Cardiac fibroblast (primary cell): ENCODE measurements at regions not wholly inside any gene's neighbourhood (a gene's known extent, or its start where the extent isn't known, plus 50 kb on each side); places are given as distances from the start of the nearest gene placed in this dataset.

Experiments used
- DNase-seq, 2 donors: peaks; one replicate each; pipeline versions ENCODE4 v3.0.0 to v3.0.0-alpha.2; 2010; ENCODE audit warnings: low read depth in 2 of 2
- H3K4me3 ChIP-seq, 2 donors: replicated peaks in 1 of 2; 1 replicate in 1 of 2; 2 replicates in 1 of 2; pipeline ENCODE4 v1.5.1; 2011; ENCODE audit warnings: low read depth in 2 of 2, low read length in 2 of 2, mild to moderate bottlenecking in 2 of 2, moderate library complexity in 1 of 2
- TF ChIP-seq, protein P1 (sequence below): IDR thresholded peaks from one replicate; pipeline ENCODE4 v1.5.1; 2011; ENCODE audit warnings: low read depth, mild to moderate bottlenecking, low read length, inconsistent platforms

- no peak overlapping the region for H3K4me3 ChIP-seq
- DNase-seq, result no peak
- TF ChIP-seq, protein P1, sequence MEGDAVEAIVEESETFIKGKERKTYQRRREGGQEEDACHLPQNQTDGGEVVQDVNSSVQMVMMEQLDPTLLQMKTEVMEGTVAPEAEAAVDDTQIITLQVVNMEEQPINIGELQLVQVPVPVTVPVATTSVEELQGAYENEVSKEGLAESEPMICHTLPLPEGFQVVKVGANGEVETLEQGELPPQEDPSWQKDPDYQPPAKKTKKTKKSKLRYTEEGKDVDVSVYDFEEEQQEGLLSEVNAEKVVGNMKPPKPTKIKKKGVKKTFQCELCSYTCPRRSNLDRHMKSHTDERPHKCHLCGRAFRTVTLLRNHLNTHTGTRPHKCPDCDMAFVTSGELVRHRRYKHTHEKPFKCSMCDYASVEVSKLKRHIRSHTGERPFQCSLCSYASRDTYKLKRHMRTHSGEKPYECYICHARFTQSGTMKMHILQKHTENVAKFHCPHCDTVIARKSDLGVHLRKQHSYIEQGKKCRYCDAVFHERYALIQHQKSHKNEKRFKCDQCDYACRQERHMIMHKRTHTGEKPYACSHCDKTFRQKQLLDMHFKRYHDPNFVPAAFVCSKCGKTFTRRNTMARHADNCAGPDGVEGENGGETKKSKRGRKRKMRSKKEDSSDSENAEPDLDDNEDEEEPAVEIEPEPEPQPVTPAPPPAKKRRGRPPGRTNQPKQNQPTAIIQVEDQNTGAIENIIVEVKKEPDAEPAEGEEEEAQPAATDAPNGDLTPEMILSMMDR, result no peak
These were observed 77.8 kb upstream of the TAMM41 start for GRCh38 chr3:11924518-11924917.

- DNase-seq, result no peak
- TF ChIP-seq, protein P1, result no peak
- H3K4me3 ChIP-seq, result no peak overlapping the region
These were observed 75.8 kb upstream of the SYN2 start for GRCh38 chr3:11928381-11928780.

GRCh38 chr3:11929531-11929930 lies 74.7 kb upstream of the SYN2 start:
- DNase-seq, result no peak
- H3K4me3 ChIP-seq, result no peak overlapping the region
- TF ChIP-seq, protein P1, result no peak

DNA sequence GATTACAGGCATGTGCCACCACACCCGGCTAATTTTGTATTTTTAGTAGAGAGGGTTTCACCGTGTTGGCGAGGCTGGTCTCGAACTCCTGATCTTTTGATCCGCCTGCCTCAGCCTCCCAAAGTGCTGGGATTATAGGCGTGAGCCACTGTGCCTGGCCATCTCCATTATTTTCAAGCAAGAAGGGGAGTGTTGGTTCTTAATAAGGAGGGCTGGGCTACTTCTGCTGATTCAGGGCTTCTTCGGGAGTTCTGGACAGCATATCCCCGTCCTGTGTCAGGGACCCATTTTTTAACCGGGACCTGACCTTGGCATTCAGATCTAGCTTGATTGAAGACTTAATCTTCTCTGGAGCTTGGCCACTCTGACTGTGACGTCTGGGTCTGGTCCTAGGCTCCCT lies 74.1 kb upstream of the SYN2 start:
- DNase-seq, result no peak
- TF ChIP-seq, protein P1, result no peak
- no peak overlapping the region for H3K4me3 ChIP-seq

DNA sequence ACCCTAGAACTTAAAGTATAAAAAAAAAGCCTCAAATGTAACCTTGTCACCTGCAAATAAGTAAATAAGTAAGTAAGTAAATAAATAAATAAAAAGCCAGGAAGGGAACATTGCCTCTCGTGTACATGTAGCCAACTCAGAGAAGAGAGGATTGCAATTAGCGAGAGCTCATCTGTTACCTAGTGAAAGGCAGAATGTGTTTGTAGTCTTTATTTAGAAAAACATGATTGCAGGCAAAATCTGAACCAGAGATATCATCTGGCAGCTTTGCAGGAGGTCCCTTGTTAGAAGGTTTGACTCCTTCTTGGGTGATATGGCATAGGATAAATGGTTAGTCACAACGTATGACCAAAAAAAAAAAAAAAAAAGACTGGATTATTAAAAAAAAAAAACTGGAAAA lies 71.6 kb upstream of the SYN2 start:
- TF ChIP-seq, protein P1, result no peak
- DNase-seq, result no peak
- no peak overlapping the region for H3K4me3 ChIP-seq

DNA sequence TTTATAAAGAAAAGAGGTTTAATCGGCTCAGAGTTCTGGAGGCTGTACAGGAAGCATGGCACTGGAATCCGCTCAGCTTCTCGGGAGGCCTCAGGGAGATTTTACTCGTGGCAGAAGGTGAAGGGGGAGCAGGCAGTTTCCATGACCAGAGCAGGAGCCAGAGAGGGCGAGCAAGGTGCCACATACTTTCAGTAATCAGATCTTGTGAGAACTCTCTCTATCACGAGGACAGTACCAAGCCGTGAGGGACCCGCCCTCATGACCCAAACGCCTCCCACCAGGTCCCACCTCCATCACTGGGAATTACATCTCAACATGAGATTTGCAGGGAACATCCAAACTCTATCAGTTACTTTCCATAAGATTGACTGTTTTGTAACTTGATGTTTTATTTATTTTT lies 70.7 kb upstream of the SYN2 start:
- no peak overlapping the region for H3K4me3 ChIP-seq
- no peak for DNase-seq
- TF ChIP-seq, protein P1, result no peak

DNA sequence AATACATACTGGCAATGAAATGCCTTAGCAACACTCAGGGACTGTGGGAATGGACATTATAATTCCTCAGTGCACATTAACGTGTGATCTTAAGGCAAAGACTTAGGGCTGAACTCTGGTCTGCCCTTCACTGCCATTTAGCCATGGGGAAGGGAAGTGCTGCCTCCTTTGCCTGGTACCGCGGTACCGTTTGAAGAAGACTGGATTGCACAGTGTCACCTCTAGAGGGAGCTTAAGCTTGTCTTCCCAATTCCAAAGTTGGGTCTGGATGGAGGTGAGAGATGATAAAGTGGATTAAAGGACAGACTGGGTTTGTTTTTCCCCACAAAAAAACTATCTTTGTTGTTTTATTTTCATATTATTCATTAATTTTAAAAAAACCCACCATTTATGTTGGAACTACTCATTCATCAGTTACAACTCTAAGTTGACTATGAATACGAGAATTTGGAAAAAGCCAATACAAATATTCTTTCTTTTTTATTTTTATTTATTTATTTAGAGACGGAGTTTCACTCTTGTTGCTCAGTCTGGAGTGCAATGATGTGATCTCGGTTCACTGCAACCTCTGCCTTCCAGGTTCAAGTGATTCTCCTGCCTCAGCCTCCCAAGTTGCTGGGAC lies 60.0 kb upstream of the SYN2 start:
- no peak overlapping the region for H3K4me3 ChIP-seq
- DNase-seq, result peak; percentile 24 to 47
- TF ChIP-seq, protein P1, result peak; percentile 69
